H9 (cell line): ENCODE measurements at regions not wholly inside any gene's neighbourhood (a gene's known extent, or its start where the extent isn't known, plus 50 kb on each side); places are given as distances from the start of the nearest gene placed in this dataset.
"Not testable (repeated sequence)": the region's sequence is repeated elsewhere in the genome, so short reads cannot be mapped to it uniquely, and the experiment has no call there.

ENCODE experiments used
- DNase-seq: peaks from one replicate; pipeline ENCODE4 v3.0.0-alpha.2; 2017
- H2AFZ ChIP-seq: one replicate; pipeline ENCODE4 v1.6.1; 2013; ENCODE audit warnings: mild to moderate bottlenecking, low read length, control low read depth, moderate library complexity
- H2AK5ac ChIP-seq: 2 replicates; pipeline ENCODE4 v1.6.1; 2013; ENCODE audit warnings: low read length, control low read depth, mixed read lengths; ENCODE audit not compliant: insufficient read length
- H2BK120ac ChIP-seq: one replicate; pipeline ENCODE4 v1.6.1; 2013; ENCODE audit warnings: low read depth, mild to moderate bottlenecking, low read length, control low read depth, inconsistent platforms; ENCODE audit not compliant: poor library complexity, severe bottlenecking
- H2BK12ac ChIP-seq: 2 replicates; pipeline ENCODE4 v1.6.1; 2013; ENCODE audit warnings: low read length, control low read depth, mixed read lengths, low read depth; ENCODE audit not compliant: insufficient read length
- H2BK15ac ChIP-seq: 2 replicates; pipeline ENCODE4 v1.6.1; 2013; ENCODE audit warnings: low read depth, low read length, control low read depth
- H2BK20ac ChIP-seq: one replicate; pipeline ENCODE4 v1.6.1; 2013; ENCODE audit warnings: low read depth, mild to moderate bottlenecking, low read length, control low read depth, inconsistent platforms; ENCODE audit not compliant: poor library complexity, severe bottlenecking
- H2BK5ac ChIP-seq: 2 replicates; pipeline ENCODE4 v1.6.1; 2013; ENCODE audit warnings: low read length, control low read depth, mixed read lengths; ENCODE audit not compliant: insufficient read length
- H3K14ac ChIP-seq: 2 replicates; pipeline ENCODE4 v1.6.1; 2013; ENCODE audit warnings: low read length, control low read depth; ENCODE audit not compliant: insufficient read depth
- H3K18ac ChIP-seq: 2 replicates; pipeline ENCODE4 v1.6.1; 2013; ENCODE audit warnings: low read depth, mild to moderate bottlenecking, mixed read lengths, low read length, control low read depth; ENCODE audit not compliant: insufficient read length
- H3K23ac ChIP-seq: 2 replicates; pipeline ENCODE4 v1.6.1; 2013; ENCODE audit warnings: low read length, control low read depth, mixed read lengths, low read depth; ENCODE audit not compliant: insufficient read length
- H3K23me2 ChIP-seq: 2 replicates; pipeline ENCODE4 v1.6.1; 2013; ENCODE audit warnings: low read depth, mild to moderate bottlenecking, mixed read lengths, low read length, control low read depth; ENCODE audit not compliant: insufficient read length, poor library complexity, severe bottlenecking
- H3K27ac ChIP-seq: 2 replicates; pipeline ENCODE4 v1.5.1; 2013; ENCODE audit warnings: low read length, control low read depth, mixed read lengths, low read depth; ENCODE audit not compliant: insufficient read length
- H3K27me3 ChIP-seq: 2 replicates; pipeline ENCODE4 v1.6.1; 2013; ENCODE audit warnings: low read length, control low read depth, inconsistent platforms; ENCODE audit not compliant: insufficient read depth
- H3K4ac ChIP-seq: 2 replicates; pipeline ENCODE4 v1.6.1; 2013; ENCODE audit warnings: low read depth, mild to moderate bottlenecking, control low read depth, inconsistent platforms, low read length, moderate library complexity
- H3K4me1 ChIP-seq: 2 replicates; pipeline ENCODE4 v1.6.1; 2013; ENCODE audit warnings: low read length, control low read depth, inconsistent platforms; ENCODE audit not compliant: insufficient read depth
- H3K4me2 ChIP-seq: 2 replicates; pipeline ENCODE4 v1.6.1; 2013; ENCODE audit warnings: low read length, control low read depth, mixed read lengths; ENCODE audit not compliant: insufficient read length, insufficient read depth
- H3K56ac ChIP-seq: 2 replicates; pipeline ENCODE4 v1.6.1; 2013; ENCODE audit warnings: low read depth, mild to moderate bottlenecking, mixed read lengths, low read length, control low read depth; ENCODE audit not compliant: insufficient read length
- H3K79me1 ChIP-seq: 2 replicates; pipeline ENCODE4 v1.6.1; 2013; ENCODE audit warnings: low read depth, mild to moderate bottlenecking, moderate library complexity, low read length, control low read depth, inconsistent platforms; ENCODE audit not compliant: insufficient read depth, poor library complexity, severe bottlenecking
- H3K79me2 ChIP-seq: 2 replicates; pipeline ENCODE4 v1.6.1; 2013; ENCODE audit warnings: low read length, control low read depth, inconsistent platforms; ENCODE audit not compliant: insufficient read depth
- H3K9ac ChIP-seq: 2 replicates; pipeline ENCODE4 v1.6.1; 2013; ENCODE audit warnings: low read length, control low read depth, mixed read lengths; ENCODE audit not compliant: insufficient read length; ENCODE audit errors: extremely low read depth
- H3K9me3 ChIP-seq: one replicate; pipeline ENCODE4 v1.6.1; 2013; ENCODE audit warnings: low read depth, low read length, inconsistent platforms; ENCODE audit not compliant: control insufficient read depth
- H3T11ph ChIP-seq: one replicate; pipeline ENCODE4 v1.6.1; 2013; ENCODE audit warnings: mild to moderate bottlenecking, low read length, control low read depth, inconsistent platforms
- H4K20me1 ChIP-seq: one replicate; pipeline ENCODE4 v1.6.1; 2013; ENCODE audit not compliant: control insufficient read depth, insufficient read length, insufficient read depth
- H4K5ac ChIP-seq: 2 replicates; pipeline ENCODE4 v1.6.1; 2013; ENCODE audit warnings: low read depth, mild to moderate bottlenecking, mixed read lengths, low read length, control low read depth; ENCODE audit not compliant: insufficient read length
- H4K8ac ChIP-seq: replicated peaks from 2 replicates; pipeline ENCODE4 v1.6.1; 2013; ENCODE audit warnings: low read length, control low read depth, mixed read lengths, low read depth; ENCODE audit not compliant: insufficient read length
- H4K91ac ChIP-seq: 2 replicates; pipeline ENCODE4 v1.6.1; 2013; ENCODE audit warnings: low read depth, mild to moderate bottlenecking, moderate library complexity, mixed read lengths, low read length, control low read depth; ENCODE audit not compliant: insufficient read length
- H3K27ac Mint-ChIP-seq, 3 experiments: 2 replicates in 2 of 3; 3 replicates in 1 of 3; pipeline ENCODE4 v1.8.0; 2020 to 2021; ENCODE audit warnings: mixed read lengths in 3 of 3, mild to moderate bottlenecking in 1 of 3, moderate library complexity in 1 of 3
- H3K27me3 Mint-ChIP-seq: 2 replicates; pipeline ENCODE4 v1.8.0; 2021; ENCODE audit warnings: low read depth, mild to moderate bottlenecking, moderate library complexity, mixed read lengths
- H3K36me3 Mint-ChIP-seq, 3 experiments: 2 replicates in 2 of 3; 3 replicates in 1 of 3; pipeline ENCODE4 v1.8.0; 2020 to 2021; ENCODE audit warnings: low read depth in 3 of 3, mixed read lengths in 3 of 3; ENCODE audit not compliant: insufficient read depth in 1 of 3
- H3K4me1 Mint-ChIP-seq, 2 experiments: 2 replicates each; pipeline ENCODE4 v1.8.0; 2020; ENCODE audit warnings: mixed read lengths in 2 of 2
- H3K4me3 Mint-ChIP-seq, 2 experiments: 2 replicates in 1 of 2; 3 replicates in 1 of 2; pipeline ENCODE4 v1.8.0; 2020 to 2021; ENCODE audit warnings: mild to moderate bottlenecking in 2 of 2, mixed read lengths in 2 of 2, moderate library complexity in 1 of 2
- H3K9me3 Mint-ChIP-seq, 2 experiments: 2 replicates in 1 of 2; 3 replicates in 1 of 2; pipeline ENCODE4 v1.8.0; 2020; ENCODE audit warnings: mild to moderate bottlenecking in 2 of 2, mixed read lengths in 2 of 2, moderate library complexity in 1 of 2
- WGBS: extraction: QIAGEN DNeasy Blood & Tissue Kit; methylation state at CpG from one replicate; pipeline ENCODE4 v1.1.7; 2013; ENCODE audit warnings: missing lambda C conversion rate, low lambda C conversion rate, mixed read lengths; ENCODE audit not compliant: insufficient read length; ENCODE audit errors: extremely low coverage; 5-methylcytosine and 5-hydroxymethylcytosine counted together

DNA sequence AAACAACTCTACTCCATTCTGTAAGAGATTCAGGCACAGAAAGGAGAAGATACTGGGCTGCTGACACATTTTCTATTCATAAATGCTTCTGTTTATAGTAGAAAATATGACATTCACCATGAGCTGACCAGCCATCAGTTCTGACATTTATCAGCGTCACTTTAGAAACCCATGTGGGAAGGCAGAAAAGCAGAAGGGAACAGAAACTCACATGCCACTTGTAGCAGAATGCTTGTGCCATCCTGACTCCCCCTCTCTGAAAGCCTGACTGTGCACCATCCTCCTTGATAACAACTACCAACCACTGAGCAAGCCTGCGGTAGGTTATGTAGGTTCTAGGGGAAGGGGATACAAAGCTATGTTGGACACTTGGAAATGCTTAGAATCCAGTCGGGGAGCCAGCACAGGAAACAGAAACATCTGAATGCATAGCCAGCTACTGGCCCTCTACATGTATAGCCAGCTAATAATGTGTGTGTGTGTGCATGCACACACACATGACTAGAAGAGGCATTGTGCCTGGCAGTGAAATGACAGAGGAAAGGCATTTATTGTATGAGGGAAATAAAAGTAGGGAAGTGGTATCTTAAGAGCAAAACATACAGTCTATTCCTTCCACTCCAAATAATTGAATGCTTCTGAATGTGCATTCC lies 104.3 kb downstream of the SPDYE17 start:
- not testable (repeated sequence) for H2BK120ac ChIP-seq, H3K9me3 ChIP-seq, H3K27me3 ChIP-seq, H3K56ac ChIP-seq, H4K5ac ChIP-seq, H2BK12ac ChIP-seq, H3K36me3 Mint-ChIP-seq, H3K9me3 Mint-ChIP-seq, H3K79me1 ChIP-seq, H3K4ac ChIP-seq, H4K20me1 ChIP-seq, H4K8ac ChIP-seq, H2BK15ac ChIP-seq, H3K27ac Mint-ChIP-seq, H3K4me1 ChIP-seq, H3K4me3 Mint-ChIP-seq, H3K27me3 Mint-ChIP-seq, H2AK5ac ChIP-seq, H3K27ac ChIP-seq, H2BK20ac ChIP-seq, H2BK5ac ChIP-seq, H3K79me2 ChIP-seq, H3K4me1 Mint-ChIP-seq, H3K23me2 ChIP-seq, DNase-seq, H4K91ac ChIP-seq, H3T11ph ChIP-seq, H2AFZ ChIP-seq, H3K9ac ChIP-seq, H3K4me2 ChIP-seq, H3K18ac ChIP-seq, H3K14ac ChIP-seq, H3K23ac ChIP-seq
- WGBS = no CpG with 5 or more reads among the region's 3 CpGs

DNA sequence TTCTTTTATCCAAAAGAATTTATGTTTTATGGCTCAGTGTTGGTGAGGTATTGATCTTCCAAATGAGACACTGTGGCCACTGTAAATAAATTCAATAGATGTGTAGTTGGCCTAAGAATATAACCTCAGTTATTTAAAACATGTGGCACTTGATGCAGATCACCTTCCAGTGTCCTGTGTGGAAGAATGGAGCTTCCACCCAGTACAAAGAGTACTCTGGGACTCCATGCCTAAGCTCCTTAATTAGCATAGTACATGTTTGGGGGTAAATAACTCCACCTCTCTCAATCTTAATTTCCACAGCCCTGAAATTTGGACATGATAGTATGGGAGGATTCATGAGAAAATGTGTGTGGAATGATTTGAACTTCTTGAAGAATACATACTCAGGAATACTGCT lies 105.7 kb downstream of the SPDYE17 start:
- H4K8ac ChIP-seq, H3K79me1 ChIP-seq, H3K79me2 ChIP-seq, H4K91ac ChIP-seq, H2BK20ac ChIP-seq, H3K27me3 ChIP-seq, H3K36me3 Mint-ChIP-seq, H3K4me1 Mint-ChIP-seq, H3K9me3 Mint-ChIP-seq, H3K27ac Mint-ChIP-seq, H4K5ac ChIP-seq, H2BK5ac ChIP-seq, H3K4me2 ChIP-seq, H3T11ph ChIP-seq, H3K4ac ChIP-seq, H2AK5ac ChIP-seq, H3K23ac ChIP-seq, DNase-seq, H3K27ac ChIP-seq, H3K18ac ChIP-seq, H3K4me3 Mint-ChIP-seq, H3K56ac ChIP-seq, H3K9ac ChIP-seq, H3K14ac ChIP-seq, H3K27me3 Mint-ChIP-seq, H3K23me2 ChIP-seq, H2BK12ac ChIP-seq, H3K4me1 ChIP-seq, H4K20me1 ChIP-seq, H2AFZ ChIP-seq, H3K9me3 ChIP-seq, H2BK120ac ChIP-seq, H2BK15ac ChIP-seq: not testable (repeated sequence)
